Endothelial cell (in vitro differentiated cells): ENCODE measurements at regions not wholly inside any gene's neighbourhood (a gene's known extent, or its start where the extent isn't known, plus 50 kb on each side); places are given as distances from the start of the nearest gene placed in this dataset.

Experiments used
- DNase-seq: peaks from one replicate; pipeline ENCODE4 v3.0.0; 2021; ENCODE audit warnings: low spot score
- H3K27ac Mint-ChIP-seq: one replicate; pipeline ENCODE4 v1.8.0; 2021; ENCODE audit warnings: mixed read lengths, inconsistent platforms; ENCODE audit not compliant: unreplicated experiment
- H3K27me3 Mint-ChIP-seq: one replicate; pipeline ENCODE4 v1.8.0; 2021; ENCODE audit warnings: mild to moderate bottlenecking, moderate library complexity, mixed read lengths, inconsistent platforms; ENCODE audit not compliant: unreplicated experiment
- H3K36me3 Mint-ChIP-seq: one replicate; pipeline ENCODE4 v1.8.0; 2021; ENCODE audit warnings: mild to moderate bottlenecking, low read depth, mixed read lengths, inconsistent platforms; ENCODE audit not compliant: unreplicated experiment
- H3K4me1 Mint-ChIP-seq: one replicate; pipeline ENCODE4 v1.8.0; 2021; ENCODE audit warnings: mild to moderate bottlenecking, mixed read lengths, inconsistent platforms; ENCODE audit not compliant: unreplicated experiment
- H3K4me3 Mint-ChIP-seq: one replicate; pipeline ENCODE4 v1.8.0; 2021; ENCODE audit warnings: mild to moderate bottlenecking, mixed read lengths, inconsistent platforms; ENCODE audit not compliant: unreplicated experiment
- H3K9me3 Mint-ChIP-seq: one replicate; pipeline ENCODE4 v1.8.0; 2021; ENCODE audit warnings: mixed read lengths, inconsistent platforms; ENCODE audit not compliant: unreplicated experiment
- TF ChIP-seq, protein P1 (sequence below): fragments of 200-600 bp; sonication (generic); IDR thresholded peaks from one replicate; pipeline ENCODE4 v1.5.0; 2021; ENCODE audit warnings: antibody characterized with exemption; ENCODE audit not compliant: unreplicated experiment

GRCh38 chr9:120151149-120151548, 428.8 kb downstream of the CDK5RAP2 start:
- Mint-ChIP-seq H3K4me3 (no peak overlapping the region), H3K27me3 (peaks cover 4% of the 10 kb centered on the region), H3K27ac (no peak overlapping the region), H3K4me1 (no peaks in the 10 kb centered on the region), H3K36me3 (no peaks in the 10 kb centered on the region), H3K9me3 (no peaks in the 10 kb centered on the region)
- TF ChIP-seq, protein P1, sequence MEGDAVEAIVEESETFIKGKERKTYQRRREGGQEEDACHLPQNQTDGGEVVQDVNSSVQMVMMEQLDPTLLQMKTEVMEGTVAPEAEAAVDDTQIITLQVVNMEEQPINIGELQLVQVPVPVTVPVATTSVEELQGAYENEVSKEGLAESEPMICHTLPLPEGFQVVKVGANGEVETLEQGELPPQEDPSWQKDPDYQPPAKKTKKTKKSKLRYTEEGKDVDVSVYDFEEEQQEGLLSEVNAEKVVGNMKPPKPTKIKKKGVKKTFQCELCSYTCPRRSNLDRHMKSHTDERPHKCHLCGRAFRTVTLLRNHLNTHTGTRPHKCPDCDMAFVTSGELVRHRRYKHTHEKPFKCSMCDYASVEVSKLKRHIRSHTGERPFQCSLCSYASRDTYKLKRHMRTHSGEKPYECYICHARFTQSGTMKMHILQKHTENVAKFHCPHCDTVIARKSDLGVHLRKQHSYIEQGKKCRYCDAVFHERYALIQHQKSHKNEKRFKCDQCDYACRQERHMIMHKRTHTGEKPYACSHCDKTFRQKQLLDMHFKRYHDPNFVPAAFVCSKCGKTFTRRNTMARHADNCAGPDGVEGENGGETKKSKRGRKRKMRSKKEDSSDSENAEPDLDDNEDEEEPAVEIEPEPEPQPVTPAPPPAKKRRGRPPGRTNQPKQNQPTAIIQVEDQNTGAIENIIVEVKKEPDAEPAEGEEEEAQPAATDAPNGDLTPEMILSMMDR = no peak
- no peak for DNase-seq

- H3K36me3 Mint-ChIP-seq = no peaks in the 10 kb centered on the region
- no peaks in the 10 kb centered on the region for H3K9me3 Mint-ChIP-seq
- H3K4me1 Mint-ChIP-seq = no peaks in the 10 kb centered on the region
- no peak overlapping the region for H3K4me3 Mint-ChIP-seq
- no peak for DNase-seq
- TF ChIP-seq, protein P1 = no peak
- H3K27me3 Mint-ChIP-seq = no peaks in the 10 kb centered on the region
- H3K27ac Mint-ChIP-seq = no peak overlapping the region
These were observed 441.0 kb downstream of the CDK5RAP2 start for GRCh38 chr9:120138955-120139354.

DNA sequence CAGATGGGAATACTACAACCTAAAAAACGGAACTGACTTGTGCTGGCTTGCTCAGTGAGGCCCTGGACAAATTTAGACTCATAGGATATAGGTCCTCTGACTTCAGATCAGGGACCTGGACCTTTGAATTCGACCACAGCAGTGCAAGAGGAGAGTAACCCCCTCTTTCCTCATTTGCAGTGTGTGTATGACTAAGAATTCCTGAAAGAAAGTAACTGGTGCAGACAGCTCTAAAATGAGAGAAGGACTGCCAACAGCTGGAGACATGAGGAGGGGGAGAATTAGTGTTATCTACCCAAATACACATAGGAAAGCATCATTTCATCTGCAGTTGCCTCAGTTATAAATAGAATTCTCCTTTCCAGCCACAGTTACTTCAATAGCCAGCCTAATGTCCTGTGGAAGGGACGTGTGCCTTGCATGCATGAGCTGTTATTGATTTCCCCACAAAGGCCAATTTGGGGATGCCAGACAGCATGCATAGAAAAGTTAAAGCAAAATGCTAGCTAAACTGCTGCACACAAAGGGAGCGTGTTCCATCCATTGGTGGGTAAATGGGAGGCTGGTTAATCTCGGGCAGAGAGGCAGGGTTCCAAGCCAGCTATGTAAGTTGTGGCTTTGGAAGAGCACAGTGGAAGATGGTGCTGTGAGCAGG, 442.7 kb downstream of the CDK5RAP2 start:
- H3K27me3 Mint-ChIP-seq = no peaks in the 10 kb centered on the region
- TF ChIP-seq, protein P1 = no peak
- H3K4me3 Mint-ChIP-seq = no peak overlapping the region
- no peak overlapping the region for H3K27ac Mint-ChIP-seq
- no peaks in the 10 kb centered on the region for H3K36me3 Mint-ChIP-seq
- H3K4me1 Mint-ChIP-seq = no peaks in the 10 kb centered on the region
- peaks cover 4% of the 10 kb centered on the region for H3K9me3 Mint-ChIP-seq
- DNase-seq = no peak

DNA sequence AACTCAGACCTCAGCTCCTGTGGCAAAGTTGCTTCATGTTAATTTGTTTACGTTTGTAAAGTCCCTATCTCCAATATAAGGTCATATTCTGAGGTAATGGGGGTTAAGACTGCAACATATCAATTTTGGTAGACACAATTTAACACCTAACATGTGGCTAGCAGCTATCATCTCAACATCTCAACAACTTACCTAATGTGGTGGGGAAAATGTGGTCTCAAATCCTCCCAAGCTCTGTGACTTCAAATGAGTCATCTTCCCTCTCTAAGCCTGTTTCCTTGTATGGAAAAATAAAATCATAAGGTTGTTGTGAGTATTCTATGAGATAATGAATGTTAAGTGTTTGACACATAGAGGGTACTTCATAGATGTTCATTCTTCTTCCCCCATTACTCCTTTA, 443.3 kb downstream of the CDK5RAP2 start:
- TF ChIP-seq, protein P1 = no peak
- H3K36me3 Mint-ChIP-seq = no peaks in the 10 kb centered on the region
- H3K4me3 Mint-ChIP-seq = no peak overlapping the region
- H3K4me1 Mint-ChIP-seq = no peaks in the 10 kb centered on the region
- no peak overlapping the region for H3K27ac Mint-ChIP-seq
- no peaks in the 10 kb centered on the region for H3K27me3 Mint-ChIP-seq
- H3K9me3 Mint-ChIP-seq = peaks cover 9% of the 10 kb centered on the region
- no peak for DNase-seq

DNA sequence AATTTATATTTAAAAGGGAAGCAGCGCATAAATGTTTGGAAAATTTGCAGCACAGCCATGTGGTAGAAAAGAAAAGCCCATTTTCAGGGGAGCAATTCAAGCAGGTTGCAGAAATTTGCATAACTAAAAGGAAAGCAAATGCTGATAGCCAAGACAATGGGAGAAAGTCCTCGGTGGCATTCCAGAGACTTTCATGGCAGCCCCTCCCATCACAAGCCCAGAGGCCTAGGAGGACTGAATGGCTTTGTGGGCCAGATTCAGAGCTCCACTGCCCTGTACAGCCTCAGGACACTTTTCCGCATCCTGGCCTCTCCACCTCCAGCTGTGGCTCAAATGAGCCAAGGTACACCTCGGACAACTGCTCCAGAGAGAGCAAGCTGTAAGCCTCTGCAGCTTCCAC, 462.9 kb downstream of the CDK5RAP2 start:
- H3K9me3 Mint-ChIP-seq = no peaks in the 10 kb centered on the region
- no peak overlapping the region for H3K4me3 Mint-ChIP-seq
- TF ChIP-seq, protein P1 = no peak
- no peaks in the 10 kb centered on the region for H3K27me3 Mint-ChIP-seq
- no peak overlapping the region for H3K27ac Mint-ChIP-seq
- DNase-seq = no peak
- H3K4me1 Mint-ChIP-seq = no peaks in the 10 kb centered on the region
- H3K36me3 Mint-ChIP-seq = peaks cover 4% of the 10 kb centered on the region
